HEK293 (cell line): ENCODE measurements at regions not wholly inside any gene's neighbourhood (a gene's known extent, or its start where the extent isn't known, plus 50 kb on each side); places are given as distances from the start of the nearest gene placed in this dataset.

Source experiments
- CTCF ChIA-PET: fragments of 350-600 bp; formaldehyde crosslinking; extraction: SDS; loops from one replicate; lab custom pipeline; 2021; ENCODE audit warnings: antibody characterized with exemption; lab: Yijun Ruan, JAX
- POLR2A ChIA-PET: fragments of 300-600 bp; formaldehyde crosslinking; extraction: SDS; loops from one replicate; lab custom pipeline; 2020; ENCODE audit warnings: antibody characterized with exemption, inconsistent platforms; lab: Yijun Ruan, JAX
- H3K27ac ChIP-seq: fragments of 200-500 bp; sonication (Bioruptor generic); 2 replicates; pipeline ENCODE4 v1.5.1; 2014; ENCODE audit warnings: low read depth, low read length, control low read depth, inconsistent platforms; ENCODE audit errors: extremely low read depth
- H3K36me3 ChIP-seq, 2 experiments: fragments of 200-500 bp in 1 of 2; sonication (Bioruptor generic) in 1 of 2; 1 replicate in 1 of 2; 2 replicates in 1 of 2; pipeline ENCODE4 v1.5.1; 2014 to 2017; ENCODE audit warnings: inconsistent platforms in 2 of 2, low read length in 2 of 2; ENCODE audit not compliant: control insufficient read depth in 2 of 2, insufficient read depth in 1 of 2
- H3K4me1 ChIP-seq: fragments of 200-500 bp; sonication (Bioruptor generic); 2 replicates; pipeline ENCODE4 v1.5.1; 2014; ENCODE audit warnings: mild to moderate bottlenecking, low read length, inconsistent platforms; ENCODE audit not compliant: control insufficient read depth, insufficient read depth
- H3K4me3 ChIP-seq: 2 replicates; pipeline ENCODE4 v1.5.1; 2011; ENCODE audit warnings: low read depth, mild to moderate bottlenecking, control low read depth, low read length, moderate library complexity
- H3K9me3 ChIP-seq: fragments of 200-500 bp; sonication (Bioruptor generic); 2 replicates; pipeline ENCODE4 v1.5.1; 2014; ENCODE audit warnings: low read depth, low read length, inconsistent platforms; ENCODE audit not compliant: control insufficient read depth, insufficient read depth
- ELK4 ChIP-seq: IDR thresholded peaks from 2 replicates; pipeline ENCODE4 v1.6.1; 2011; ENCODE audit warnings: mild to moderate bottlenecking, low read depth, low read length, borderline replicate concordance
- GLIS1 ChIP-seq: fragments of 450-650 bp; formaldehyde crosslinking; IDR thresholded peaks from 2 replicates; pipeline ENCODE4 v1.5.1; 2016; ENCODE audit warnings: missing biosample characterization, missing genetic modification characterization
- INSM2 ChIP-seq: fragments of 450-650 bp; formaldehyde crosslinking; IDR thresholded peaks from 2 replicates; pipeline ENCODE4 v1.5.1; 2016; ENCODE audit warnings: missing biosample characterization, missing genetic modification characterization
- PRDM10 ChIP-seq: fragments of 450-650 bp; formaldehyde crosslinking; IDR thresholded peaks from 2 replicates; pipeline ENCODE4 v1.5.1; 2016; ENCODE audit warnings: missing biosample characterization, missing genetic modification characterization
- SCRT1 ChIP-seq: fragments of 450-650 bp; formaldehyde crosslinking; IDR thresholded peaks from 2 replicates; pipeline ENCODE4 v1.5.1; 2016; ENCODE audit warnings: missing biosample characterization, missing genetic modification characterization, borderline replicate concordance
- SCRT2 ChIP-seq: fragments of 450-650 bp; formaldehyde crosslinking; IDR thresholded peaks from 2 replicates; pipeline ENCODE4 v1.5.1; 2016; ENCODE audit warnings: missing biosample characterization, missing genetic modification characterization
- ZFHX2 ChIP-seq: fragments of 450-650 bp; formaldehyde crosslinking; conservative IDR thresholded peaks from 2 replicates; pipeline ENCODE4 v1.5.1; 2016; ENCODE audit warnings: missing biosample characterization, missing genetic modification characterization
- ZFP37 ChIP-seq: fragments of 450-650 bp; formaldehyde crosslinking; IDR thresholded peaks from 2 replicates; pipeline ENCODE4 v1.5.1; 2016; ENCODE audit warnings: missing biosample characterization, missing genetic modification characterization
- ZNF174 ChIP-seq: fragments of 450-650 bp; formaldehyde crosslinking; IDR thresholded peaks from 2 replicates; pipeline ENCODE4 v1.5.0; 2017; ENCODE audit warnings: missing biosample characterization, mild to moderate bottlenecking, missing genetic modification characterization
- ZNF24 ChIP-seq: fragments of 450-650 bp; formaldehyde crosslinking; IDR thresholded peaks from 2 replicates; pipeline ENCODE4 v1.5.1; 2016; ENCODE audit warnings: missing biosample characterization, missing genetic modification characterization
- ZNF335 ChIP-seq: fragments of 450-650 bp; formaldehyde crosslinking; conservative IDR thresholded peaks from 2 replicates; pipeline ENCODE4 v1.5.1; 2016; ENCODE audit warnings: missing biosample characterization, missing genetic modification characterization
- ZNF341 ChIP-seq: fragments of 450-650 bp; formaldehyde crosslinking; IDR thresholded peaks from 2 replicates; pipeline ENCODE4; 2016; ENCODE audit warnings: low read depth, missing biosample characterization, missing genetic modification characterization
- ZNF530 ChIP-seq: fragments of 450-650 bp; formaldehyde crosslinking; IDR thresholded peaks from 2 replicates; pipeline ENCODE4 v1.5.1; 2016; ENCODE audit warnings: low read depth, missing biosample characterization, missing genetic modification characterization
- ZNF560 ChIP-seq: fragments of 450-650 bp; formaldehyde crosslinking; IDR thresholded peaks from 2 replicates; pipeline ENCODE4 v1.5.1; 2017; ENCODE audit warnings: missing biosample characterization, missing genetic modification characterization, borderline replicate concordance
- ZNF610 ChIP-seq: fragments of 450-650 bp; formaldehyde crosslinking; IDR thresholded peaks from 2 replicates; pipeline ENCODE4 v1.5.1; 2016; ENCODE audit warnings: missing biosample characterization, missing genetic modification characterization, borderline replicate concordance
- ZNF654 ChIP-seq: fragments of 450-650 bp; formaldehyde crosslinking; IDR thresholded peaks from 2 replicates; pipeline ENCODE4 v1.5.1; 2016; ENCODE audit warnings: low read depth, missing biosample characterization, missing genetic modification characterization
- ZNF660 ChIP-seq: fragments of 450-650 bp; IDR thresholded peaks from 2 replicates; pipeline ENCODE4 v1.5.1; 2018; ENCODE audit warnings: missing biosample characterization, mild to moderate bottlenecking, missing genetic modification characterization
- ZNF707 ChIP-seq: fragments of 450-650 bp; formaldehyde crosslinking; IDR thresholded peaks from 2 replicates; pipeline ENCODE4 v1.5.1; 2016; ENCODE audit warnings: missing biosample characterization, missing genetic modification characterization
- ZNF768 ChIP-seq: fragments of 450-650 bp; formaldehyde crosslinking; IDR thresholded peaks from 2 replicates; pipeline ENCODE4 v1.5.1; 2018; ENCODE audit warnings: missing biosample characterization, mild to moderate bottlenecking, missing genetic modification characterization
- ZNF791 ChIP-seq: fragments of 450-650 bp; formaldehyde crosslinking; IDR thresholded peaks from 2 replicates; pipeline ENCODE4 v1.5.1; 2016; ENCODE audit warnings: missing biosample characterization, missing genetic modification characterization

GRCh38 chr15:38073178-38073946, 138.9 kb downstream of the TMCO5A start:
- Histone ChIP-seq H3K4me3 (peak overlapping the region; percentile 37), H3K9me3 (no peaks in the 10 kb centered on the region), H3K36me3 (no peaks in the 10 kb centered on the region), H3K27ac (peak overlapping the region; percentile 96), H3K4me1 (peaks cover 17% of the 10 kb centered on the region)
- ChIA-PET POLR2A (interaction anchor here (0.5 kb wide), 1 partner anchor 914 kb away, joined by 3 read pairs; no protein-coding TSS in a partner anchor), CTCF (interaction anchor here (0.6 kb wide), 2 partner anchors 71 to 78 kb away, joined by 3 read pairs; no protein-coding TSS in a partner anchor)
- TF ChIP-seq SCRT1 (tag by site-specific recombination) (peak; percentile 61), PRDM10 (peak; percentile 94), ZNF174 (tag by site-specific recombination) (no peak), ZNF335 (peak; percentile 17), SCRT2 (peak; percentile 82)

- H3K9me3 ChIP-seq: no peaks in the 10 kb centered on the region
- no peak overlapping the region for H3K4me3 ChIP-seq
- no peak for TF ChIP-seq INSM2 (tag by site-specific recombination)
- ChIA-PET CTCF (interaction anchor here (0.6 kb wide), 2 partner anchors 70 to 79 kb away, joined by 3 read pairs; no protein-coding TSS in a partner anchor), POLR2A (no interaction called here)
- H3K27ac ChIP-seq: no peak overlapping the region
- peaks cover 15% of the 10 kb centered on the region for H3K4me1 ChIP-seq
- H3K36me3 ChIP-seq: no peaks in the 10 kb centered on the region
Observed at GRCh38 chr15:38074029-38074428, 139.6 kb downstream of the TMCO5A start.

- POLR2A ChIA-PET: no interaction called here
- H3K4me1 ChIP-seq: peaks cover 8% of the 10 kb centered on the region; the same call in 1 of the 2 replicates
- TF ChIP-seq ZFP37: no peak
- no peak for TF ChIP-seq ZNF791 (tag by site-specific recombination)
- no peak for TF ChIP-seq ZNF24 (tag by site-specific recombination)
- no peak for TF ChIP-seq ZNF707
Observed at GRCh38 chr15:38075466-38075865, 141.0 kb downstream of the TMCO5A start.

DNA sequence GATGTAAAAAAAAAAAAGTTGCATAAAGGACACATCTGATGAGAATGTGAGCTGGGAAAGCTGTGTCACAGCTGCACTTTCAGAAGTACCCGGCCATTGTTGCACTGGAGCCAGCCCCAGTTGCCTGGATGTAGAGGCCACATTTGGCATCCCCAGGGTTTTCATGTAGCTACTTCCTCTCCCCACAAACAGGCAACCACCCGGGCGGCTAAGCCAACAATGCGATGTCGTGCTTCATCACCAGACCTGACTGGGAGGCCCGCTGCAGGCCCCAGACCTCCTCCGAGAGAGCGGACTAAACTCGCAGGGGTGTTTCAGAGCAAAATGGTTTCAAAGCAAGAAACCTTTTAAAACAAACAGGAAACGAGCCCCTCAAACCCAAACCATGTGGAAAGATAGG, 142.3 kb downstream of the TMCO5A start:
- POLR2A ChIA-PET: no interaction called here
- Histone ChIP-seq H3K27ac (no peak overlapping the region), H3K36me3 (no peaks in the 10 kb centered on the region), H3K9me3 (no peaks in the 10 kb centered on the region), H3K4me1 (peaks cover 8% of the 10 kb centered on the region; the same call in 1 of the 2 replicates), H3K4me3 (no peak overlapping the region)
- TF ChIP-seq ZNF530 (no peak), ZNF341 (no peak), ZNF768 (tag by site-specific recombination) (no peak), ZNF707 (no peak), ZNF654 (tag by site-specific recombination) (no peak), ZNF610 (no peak), ZNF560 (tag by site-specific recombination) (no peak), ELK4 (no peak), GLIS1 (tag by site-specific recombination) (no peak), ZNF660 (no peak), ZFHX2 (tag by site-specific recombination) (no peak)
- CTCF ChIA-PET: no interaction called here

More at GRCh38 chr15:38075466-38075865, 141.0 kb downstream of the TMCO5A start:
- H3K4me3 ChIP-seq: no peak overlapping the region
- no peaks in the 10 kb centered on the region for H3K9me3 ChIP-seq
- no peaks in the 10 kb centered on the region for H3K36me3 ChIP-seq
- CTCF ChIA-PET: no interaction called here
- no peak overlapping the region for H3K27ac ChIP-seq
